ENCODE measurements at regions not wholly inside any gene's neighbourhood (a gene's known extent, or its start where the extent isn't known, plus 50 kb on each side); places are given as distances from the start of the nearest gene placed in this dataset.
"Not testable (repeated sequence)": the region's sequence is repeated elsewhere in the genome, so short reads cannot be mapped to it uniquely, and the experiment has no call there.

DNA sequence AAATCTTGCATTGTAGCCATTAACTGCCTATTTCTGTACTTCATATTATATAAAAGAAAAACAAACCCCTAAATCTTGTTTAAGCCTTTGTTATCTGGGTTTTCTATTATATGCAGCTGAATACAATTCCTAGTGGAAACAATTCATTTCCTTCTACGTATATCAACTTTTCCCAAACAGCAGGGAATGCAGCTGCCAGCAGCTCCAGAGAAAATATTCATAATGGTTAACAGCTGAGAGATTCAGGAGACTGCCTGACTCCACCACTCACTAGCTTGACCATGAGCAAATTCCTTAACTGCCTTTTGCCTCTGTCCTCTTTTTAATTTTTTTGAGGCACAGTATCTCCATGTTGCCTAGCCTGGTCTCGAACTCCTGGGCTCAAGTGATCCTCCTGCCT lies 146.2 kb downstream of the SPATA18 start:
- no peak overlapping the region for H3K27ac ChIP-seq (ENCODE audit: low read length)

DNA sequence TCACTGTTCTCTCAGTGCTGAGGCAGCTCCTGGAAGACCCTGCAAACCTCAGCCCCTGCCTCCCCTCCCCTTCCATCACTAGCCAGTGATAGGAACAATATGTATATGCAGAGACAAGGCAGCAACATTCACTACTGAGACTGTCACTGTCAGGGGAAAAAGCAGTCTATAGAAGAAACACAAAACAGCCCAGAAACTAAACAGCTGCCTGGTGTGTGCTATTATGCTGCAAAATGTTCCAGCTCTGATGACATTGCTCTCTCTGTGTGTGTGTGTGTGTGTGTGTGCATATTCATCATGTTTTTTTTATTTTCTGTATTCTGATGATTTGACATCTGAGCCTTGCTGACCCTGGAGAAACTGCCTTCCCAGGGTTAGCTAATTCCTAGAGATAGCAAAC lies 147.2 kb downstream of the SPATA18 start:
- Histone ChIP-seq H3K27me3 (ENCODE audit: control insufficient read depth in 1 of 2, insufficient read depth in 2 of 2, low read length in 2 of 2) (no peaks in the 10 kb centered on the region), H3K9me3 (ENCODE audit: control insufficient read depth in 2 of 2, low read length in 2 of 2) (no peaks in the 10 kb centered on the region), H3K9ac (ENCODE audit: low read length in 2 of 2) (no peak overlapping the region), H3K36me3 (ENCODE audit: control insufficient read depth in 2 of 2, insufficient read depth in 2 of 2, low read length in 2 of 2) (no peaks in the 10 kb centered on the region), H3K4me1 (ENCODE audit: control insufficient read depth, insufficient read depth, low read length) (peaks cover 3% of the 10 kb centered on the region), H3K4me3 (ENCODE audit: low read length in 2 of 2) (no peak overlapping the region), H3K27ac (ENCODE audit: low read length) (no peak overlapping the region)

More for the DNA sequence above, 146.2 kb downstream of the SPATA18 start:
- no peak overlapping the region for H3K9ac ChIP-seq (ENCODE audit: low read length in 2 of 2)
- no peaks in the 10 kb centered on the region for H3K36me3 ChIP-seq (ENCODE audit: control insufficient read depth in 2 of 2, insufficient read depth in 2 of 2, low read length in 2 of 2)
- no peaks in the 10 kb centered on the region for H3K9me3 ChIP-seq (ENCODE audit: control insufficient read depth in 2 of 2, low read length in 2 of 2)
- H3K4me3 ChIP-seq (ENCODE audit: low read length in 2 of 2), result no peak overlapping the region
- H3K4me1 ChIP-seq (ENCODE audit: control insufficient read depth, insufficient read depth, low read length), result peaks cover 3% of the 10 kb centered on the region
- H3K27me3 ChIP-seq (ENCODE audit: control insufficient read depth in 1 of 2, insufficient read depth in 2 of 2, low read length in 2 of 2), result no peaks in the 10 kb centered on the region

GRCh38 chr4:52199574-52200338 lies 148.7 kb downstream of the SPATA18 start:
- no peaks in the 10 kb centered on the region for H3K36me3 ChIP-seq (ENCODE audit: control insufficient read depth in 2 of 2, insufficient read depth in 2 of 2, low read length in 2 of 2)
- no peaks in the 10 kb centered on the region for H3K9me3 ChIP-seq (ENCODE audit: control insufficient read depth in 2 of 2, low read length in 2 of 2)
- H3K9ac ChIP-seq (ENCODE audit: low read length in 2 of 2), result no peak overlapping the region
- no peak overlapping the region for H3K27ac ChIP-seq (ENCODE audit: low read length)
- H3K4me1 ChIP-seq (ENCODE audit: control insufficient read depth, insufficient read depth, low read length), result peaks cover 3% of the 10 kb centered on the region
- no peaks in the 10 kb centered on the region for H3K27me3 ChIP-seq (ENCODE audit: control insufficient read depth in 1 of 2, insufficient read depth in 2 of 2, low read length in 2 of 2)
- no peak overlapping the region for H3K4me3 ChIP-seq (ENCODE audit: low read length in 2 of 2)

- Histone ChIP-seq H3K9me3 (ENCODE audit: control insufficient read depth in 2 of 2, low read length in 2 of 2) (no peaks in the 10 kb centered on the region), H3K27me3 (ENCODE audit: control insufficient read depth in 1 of 2, insufficient read depth in 2 of 2, low read length in 2 of 2) (no peaks in the 10 kb centered on the region), H3K4me1 (ENCODE audit: control insufficient read depth, insufficient read depth, low read length) (peaks cover 3% of the 10 kb centered on the region), H3K36me3 (ENCODE audit: control insufficient read depth in 2 of 2, insufficient read depth in 2 of 2, low read length in 2 of 2) (no peaks in the 10 kb centered on the region), H3K9ac (ENCODE audit: low read length in 2 of 2) (no peak overlapping the region), H3K4me3 (ENCODE audit: low read length in 2 of 2) (no peak overlapping the region), H3K27ac (ENCODE audit: low read length) (no peak overlapping the region)
These were observed 149.2 kb downstream of the SPATA18 start for GRCh38 chr4:52200339-52200725.

- Histone ChIP-seq H3K27me3 (ENCODE audit: control insufficient read depth in 1 of 2, insufficient read depth in 2 of 2, low read length in 2 of 2) (no peaks in the 10 kb centered on the region), H3K4me3 (ENCODE audit: low read length in 2 of 2) (no peak overlapping the region), H3K36me3 (ENCODE audit: control insufficient read depth in 2 of 2, insufficient read depth in 2 of 2, low read length in 2 of 2) (no peaks in the 10 kb centered on the region), H3K4me1 (ENCODE audit: control insufficient read depth, insufficient read depth, low read length) (peaks cover 3% of the 10 kb centered on the region), H3K27ac (ENCODE audit: low read length) (no peak overlapping the region), H3K9ac (ENCODE audit: low read length in 2 of 2) (no peak overlapping the region), H3K9me3 (ENCODE audit: control insufficient read depth in 2 of 2, low read length in 2 of 2) (no peaks in the 10 kb centered on the region)
These were observed 150.6 kb downstream of the SPATA18 start for GRCh38 chr4:52201715-52202114.

GRCh38 chr4:52202251-52202779 lies 151.2 kb downstream of the SPATA18 start:
- no peaks in the 10 kb centered on the region for H3K36me3 ChIP-seq (ENCODE audit: control insufficient read depth in 2 of 2, insufficient read depth in 2 of 2, low read length in 2 of 2)
- H3K9me3 ChIP-seq (ENCODE audit: control insufficient read depth in 2 of 2, low read length in 2 of 2), result no peaks in the 10 kb centered on the region
- no peak overlapping the region for H3K9ac ChIP-seq (ENCODE audit: low read length in 2 of 2)
- H3K27me3 ChIP-seq (ENCODE audit: control insufficient read depth in 1 of 2, insufficient read depth in 2 of 2, low read length in 2 of 2), result no peaks in the 10 kb centered on the region
- peaks cover 3% of the 10 kb centered on the region for H3K4me1 ChIP-seq (ENCODE audit: control insufficient read depth, insufficient read depth, low read length)
- H3K4me3 ChIP-seq (ENCODE audit: low read length in 2 of 2), result no peak overlapping the region
- H3K27ac ChIP-seq (ENCODE audit: low read length), result no peak overlapping the region

DNA sequence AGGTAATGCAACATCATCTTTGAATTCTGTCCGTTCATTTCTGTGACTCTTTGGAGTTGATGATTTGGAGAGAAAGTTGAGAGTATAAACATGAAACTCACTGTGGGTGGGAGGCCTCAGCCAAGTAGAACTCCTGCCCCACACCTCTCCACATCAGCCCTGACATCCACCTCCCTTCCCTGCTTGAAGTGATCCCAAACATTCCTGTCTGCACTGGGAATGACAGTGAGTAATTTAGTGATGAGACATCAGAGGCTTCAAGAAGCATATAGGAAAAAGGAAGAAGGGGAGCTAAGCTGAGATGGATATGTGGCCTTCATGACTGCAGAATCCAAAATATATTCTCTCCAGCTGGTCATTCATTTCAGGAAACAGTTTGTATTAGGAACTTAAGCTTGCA lies 151.8 kb downstream of the SPATA18 start:
- Histone ChIP-seq H3K36me3 (ENCODE audit: control insufficient read depth in 2 of 2, insufficient read depth in 2 of 2, low read length in 2 of 2) (no peaks in the 10 kb centered on the region), H3K27ac (ENCODE audit: low read length) (no peak overlapping the region)

DNA sequence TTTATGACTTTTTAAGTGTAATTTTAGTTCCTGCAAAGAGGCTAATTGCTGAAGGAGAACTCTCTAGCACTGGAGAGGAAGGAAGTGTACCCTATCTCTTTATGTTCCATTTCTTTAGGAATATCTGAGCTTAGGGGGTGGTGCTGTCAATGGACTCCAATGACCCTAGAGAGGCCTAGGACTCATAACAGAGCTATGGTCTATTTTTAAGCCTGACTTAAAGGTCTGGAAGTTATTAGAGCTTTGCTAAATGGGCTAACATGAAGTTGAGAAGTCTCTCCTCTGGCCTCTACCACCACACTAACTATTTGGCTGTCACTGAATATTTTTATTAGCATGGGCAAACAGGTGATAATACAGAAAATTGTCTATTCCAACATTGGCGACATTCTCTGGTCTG lies 152.2 kb downstream of the SPATA18 start:
- H3K27ac ChIP-seq (ENCODE audit: low read length), result no peak overlapping the region
- H3K4me1 ChIP-seq (ENCODE audit: control insufficient read depth, insufficient read depth, low read length), result peaks cover 2% of the 10 kb centered on the region
- no peak overlapping the region for H3K4me3 ChIP-seq (ENCODE audit: low read length in 2 of 2)
- H3K9me3 ChIP-seq (ENCODE audit: control insufficient read depth in 2 of 2, low read length in 2 of 2), result no peaks in the 10 kb centered on the region
- no peaks in the 10 kb centered on the region for H3K27me3 ChIP-seq (ENCODE audit: control insufficient read depth in 1 of 2, insufficient read depth in 2 of 2, low read length in 2 of 2)
- H3K9ac ChIP-seq (ENCODE audit: low read length in 2 of 2), result no peak overlapping the region
- H3K36me3 ChIP-seq (ENCODE audit: control insufficient read depth in 2 of 2, insufficient read depth in 2 of 2, low read length in 2 of 2), result no peaks in the 10 kb centered on the region

More for the DNA sequence above, 151.8 kb downstream of the SPATA18 start:
- H3K9me3 ChIP-seq (ENCODE audit: control insufficient read depth in 2 of 2, low read length in 2 of 2), result no peaks in the 10 kb centered on the region
- H3K9ac ChIP-seq (ENCODE audit: low read length in 2 of 2), result no peak overlapping the region
- H3K4me3 ChIP-seq (ENCODE audit: low read length in 2 of 2), result no peak overlapping the region
- H3K4me1 ChIP-seq (ENCODE audit: control insufficient read depth, insufficient read depth, low read length), result peaks cover 3% of the 10 kb centered on the region
- no peaks in the 10 kb centered on the region for H3K27me3 ChIP-seq (ENCODE audit: control insufficient read depth in 1 of 2, insufficient read depth in 2 of 2, low read length in 2 of 2)

DNA sequence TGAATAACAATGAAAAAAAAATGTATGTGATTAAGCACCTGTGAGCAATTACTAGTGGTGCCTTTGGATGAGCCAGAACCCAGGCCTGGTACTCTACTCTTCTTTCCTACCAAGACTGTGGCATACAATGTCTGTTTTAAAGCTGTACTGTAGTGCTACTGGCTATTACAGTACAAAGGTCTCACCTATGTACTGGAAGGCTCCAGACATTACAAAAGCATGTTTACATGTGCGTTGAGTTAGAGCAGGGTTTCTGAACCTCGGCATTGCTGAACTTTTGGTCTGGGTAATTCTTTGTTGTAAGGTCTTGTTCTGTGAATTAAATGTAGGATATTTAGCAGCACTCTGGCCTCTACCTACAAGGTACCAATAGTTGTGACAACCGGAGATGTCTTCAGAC lies 153.8 kb downstream of the SPATA18 start:
- H3K36me3 ChIP-seq (ENCODE audit: control insufficient read depth in 2 of 2, insufficient read depth in 2 of 2, low read length in 2 of 2), result no peaks in the 10 kb centered on the region
- no peaks in the 10 kb centered on the region for H3K9me3 ChIP-seq (ENCODE audit: control insufficient read depth in 2 of 2, low read length in 2 of 2)
- H3K27me3 ChIP-seq (ENCODE audit: control insufficient read depth in 1 of 2, insufficient read depth in 2 of 2, low read length in 2 of 2), result no peaks in the 10 kb centered on the region
- H3K9ac ChIP-seq (ENCODE audit: low read length in 2 of 2), result no peak overlapping the region
- no peaks in the 10 kb centered on the region for H3K4me1 ChIP-seq (ENCODE audit: control insufficient read depth, insufficient read depth, low read length)
- H3K27ac ChIP-seq (ENCODE audit: low read length), result no peak overlapping the region
- no peak overlapping the region for H3K4me3 ChIP-seq (ENCODE audit: low read length in 2 of 2)

GRCh38 chr4:52207146-52207545 lies 156.0 kb downstream of the SPATA18 start:
- H3K27me3 ChIP-seq (ENCODE audit: control insufficient read depth in 1 of 2, insufficient read depth in 2 of 2, low read length in 2 of 2); H3K27ac ChIP-seq (ENCODE audit: low read length); H3K36me3 ChIP-seq (ENCODE audit: control insufficient read depth in 2 of 2, insufficient read depth in 2 of 2, low read length in 2 of 2); H3K4me1 ChIP-seq (ENCODE audit: control insufficient read depth, insufficient read depth, low read length); H3K4me3 ChIP-seq (ENCODE audit: low read length in 2 of 2); H3K9ac ChIP-seq (ENCODE audit: low read length in 2 of 2); H3K9me3 ChIP-seq (ENCODE audit: control insufficient read depth in 2 of 2, low read length in 2 of 2): not testable (repeated sequence)

GRCh38 chr4:52212702-52213101 lies 161.6 kb downstream of the SPATA18 start:
- Histone ChIP-seq H3K4me3 (ENCODE audit: low read length in 2 of 2) (no peak overlapping the region), H3K9ac (ENCODE audit: low read length in 2 of 2) (no peak overlapping the region), H3K9me3 (ENCODE audit: control insufficient read depth in 2 of 2, low read length in 2 of 2) (no peaks in the 10 kb centered on the region), H3K4me1 (ENCODE audit: control insufficient read depth, insufficient read depth, low read length) (no peaks in the 10 kb centered on the region), H3K36me3 (ENCODE audit: control insufficient read depth in 2 of 2, insufficient read depth in 2 of 2, low read length in 2 of 2) (no peaks in the 10 kb centered on the region), H3K27me3 (ENCODE audit: control insufficient read depth in 1 of 2, insufficient read depth in 2 of 2, low read length in 2 of 2) (no peaks in the 10 kb centered on the region), H3K27ac (ENCODE audit: low read length) (no peak overlapping the region)
